ENCODE measurements at regions not wholly inside any gene's neighbourhood (a gene's known extent, or its start where the extent isn't known, plus 50 kb on each side); places are given as distances from the start of the nearest gene placed in this dataset.

DNA sequence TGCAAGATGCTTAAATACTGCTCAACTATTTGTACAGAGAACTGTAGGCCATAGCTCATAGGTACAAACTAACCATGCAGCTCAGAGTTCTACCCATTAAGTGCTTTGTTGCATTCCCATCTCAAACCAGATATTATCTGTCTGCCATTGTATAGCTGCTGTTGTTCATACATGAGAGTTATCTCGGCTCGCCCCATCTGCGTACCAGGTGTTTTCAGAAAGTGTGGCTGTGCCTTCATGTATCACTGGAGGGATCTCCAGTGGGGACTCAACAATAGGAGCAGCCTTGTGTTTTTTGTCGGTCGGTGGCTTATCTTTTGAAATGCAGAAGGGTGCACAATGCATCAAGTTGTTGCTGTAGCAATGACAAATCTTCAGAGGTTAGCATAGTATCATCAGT, 678.3 kb downstream of the RERGL start:
- H3K9me3 ChIP-seq = no peaks in the 10 kb centered on the region
- in situ Hi-C loops (cut with MboI; ENCODE audit: low pct_ligation_motif_present in 1 of 4, low pct_unique_long_range_greater_than_20kb in 1 of 4, low sequenced_read_pairs in 3 of 4) (no loop called here), intact Hi-C loops (cut with DNase I; ENCODE audit: low total_unique reads) (no loop called here)
- no peak for DNase-seq
- TF ChIP-seq EP300 (IDR thresholded peaks at IDR 0.05; ENCODE audit: low read depth) (no peak), POLR2AphosphoS5 (IDR thresholded peaks at IDR 0.05) (no peak), POLR2A (IDR thresholded peaks at IDR 0.05) (no peak), CTCF (IDR thresholded peaks at IDR 0.05) (no peak)
- no peaks in the 10 kb centered on the region for H3K36me3 ChIP-seq
- H3K27ac ChIP-seq = no peak overlapping the region
- WGBS, 2 donors (ENCODE audit: low coverage in 1 of 2) = 94 to 98% methylated on average over 3 to 5 of the region's 5 CpGs
- no peaks in the 10 kb centered on the region for H3K4me1 ChIP-seq
- no peaks in the 10 kb centered on the region for H3K27me3 ChIP-seq
- no peak overlapping the region for H3K4me3 ChIP-seq

DNA sequence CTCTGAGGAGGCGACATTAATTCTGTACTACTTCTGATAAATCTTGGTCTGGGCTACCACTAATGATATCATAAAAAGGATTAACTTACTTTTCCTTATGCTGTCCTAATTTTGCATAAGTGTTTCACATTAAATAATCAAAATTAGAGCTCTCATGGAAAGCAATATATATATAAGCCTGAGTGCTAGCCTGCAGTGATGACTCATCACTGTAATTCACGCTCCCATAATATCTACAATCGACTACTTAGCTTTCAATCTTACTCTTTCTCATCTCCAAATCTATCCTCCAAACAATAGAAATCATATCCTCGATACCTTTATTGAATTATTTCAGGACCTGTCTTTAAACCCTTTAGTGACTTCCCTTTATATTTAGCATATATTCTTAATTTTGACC, 701.3 kb downstream of the RERGL start:
- no peak for DNase-seq
- Histone ChIP-seq H3K27me3 (no peaks in the 10 kb centered on the region), H3K36me3 (no peaks in the 10 kb centered on the region), H3K4me3 (no peak overlapping the region), H3K9me3 (peaks cover 0 to 9% of the 10 kb centered on the region in 2 donors), H3K4me1 (no peaks in the 10 kb centered on the region), H3K27ac (no peak overlapping the region)
- intact Hi-C loops (cut with DNase I; ENCODE audit: low total_unique reads) (no loop called here), in situ Hi-C loops (cut with MboI; ENCODE audit: low pct_ligation_motif_present in 1 of 4, low pct_unique_long_range_greater_than_20kb in 1 of 4, low sequenced_read_pairs in 3 of 4) (no loop called here)
- TF ChIP-seq CTCF (IDR thresholded peaks at IDR 0.05) (no peak), EP300 (IDR thresholded peaks at IDR 0.05; ENCODE audit: low read depth) (no peak), POLR2A (IDR thresholded peaks at IDR 0.05) (no peak), POLR2AphosphoS5 (IDR thresholded peaks at IDR 0.05) (no peak)
- 80 to 88% methylated on average over 4 of the region's 4 CpGs for WGBS, 2 donors (ENCODE audit: low coverage in 1 of 2)

DNA sequence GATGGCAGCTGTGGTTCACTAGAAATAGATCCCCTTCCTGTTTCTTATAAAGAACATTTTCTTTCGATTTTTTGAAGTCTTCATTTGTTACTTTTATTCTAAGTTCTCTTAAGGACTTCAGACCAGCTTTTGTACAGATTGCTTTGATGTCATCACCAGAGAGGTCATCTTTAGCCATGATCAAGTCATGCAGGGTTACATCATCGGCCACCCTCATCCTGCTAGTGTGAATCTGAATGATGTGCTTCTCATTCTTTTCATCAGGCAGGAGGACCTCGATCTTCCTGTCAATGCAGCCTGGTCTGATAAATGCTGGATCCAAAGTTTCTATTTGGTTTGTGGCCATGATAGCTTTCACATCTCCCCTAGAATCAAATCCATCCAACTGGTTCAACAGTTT, 706.7 kb downstream of the RERGL start:
- H3K4me3 ChIP-seq = no peak overlapping the region
- WGBS, 2 donors (ENCODE audit: low coverage in 1 of 2) = 54 to 75% methylated on average over 3 of the region's 3 CpGs
- peaks cover 0 to 9% of the 10 kb centered on the region in 2 donors for H3K9me3 ChIP-seq
- TF ChIP-seq CTCF (IDR thresholded peaks at IDR 0.05) = no peak
- no peak for TF ChIP-seq POLR2AphosphoS5 (IDR thresholded peaks at IDR 0.05)
- no peak for TF ChIP-seq POLR2A (IDR thresholded peaks at IDR 0.05)
- no peak for TF ChIP-seq EP300 (IDR thresholded peaks at IDR 0.05; ENCODE audit: low read depth)
- no peaks in the 10 kb centered on the region for H3K4me1 ChIP-seq
- H3K27ac ChIP-seq = no peak overlapping the region
- intact Hi-C loops (cut with DNase I; ENCODE audit: low total_unique reads) = no loop called here
- H3K27me3 ChIP-seq = no peaks in the 10 kb centered on the region
- DNase-seq = no peak
- in situ Hi-C loops (cut with MboI; ENCODE audit: low pct_ligation_motif_present in 1 of 4, low pct_unique_long_range_greater_than_20kb in 1 of 4, low sequenced_read_pairs in 3 of 4) = no loop called here
- H3K36me3 ChIP-seq = no peaks in the 10 kb centered on the region

DNA sequence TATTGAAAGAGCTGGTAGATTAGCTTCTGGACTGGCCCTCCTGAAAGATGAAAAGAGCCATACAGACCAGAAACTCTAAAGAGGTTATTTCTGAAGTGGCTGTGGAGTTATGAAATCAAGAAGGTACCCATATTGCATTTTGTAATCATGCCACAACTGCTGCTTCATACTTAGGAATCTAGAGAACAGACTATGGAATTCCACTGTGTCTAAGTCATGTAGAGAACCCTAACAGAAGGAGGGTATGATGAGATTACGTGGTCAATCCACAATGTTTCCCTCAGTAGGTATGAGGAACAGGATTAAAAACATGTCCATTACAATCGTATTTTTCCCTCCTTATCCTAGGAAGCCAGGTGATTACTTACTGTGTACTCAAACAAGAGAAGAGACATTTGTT, 708.8 kb downstream of the RERGL start:
- Histone ChIP-seq H3K27ac (no peak overlapping the region), H3K9me3 (peaks cover 0 to 5% of the 10 kb centered on the region in 2 donors), H3K4me1 (no peaks in the 10 kb centered on the region), H3K4me3 (no peak overlapping the region), H3K36me3 (no peaks in the 10 kb centered on the region), H3K27me3 (no peaks in the 10 kb centered on the region)
- in situ Hi-C loops (cut with MboI; ENCODE audit: low pct_ligation_motif_present in 1 of 4, low pct_unique_long_range_greater_than_20kb in 1 of 4, low sequenced_read_pairs in 3 of 4) = no loop called here
- intact Hi-C loops (cut with DNase I; ENCODE audit: low total_unique reads) = no loop called here
- TF ChIP-seq EP300 (IDR thresholded peaks at IDR 0.05; ENCODE audit: low read depth) (no peak), POLR2AphosphoS5 (IDR thresholded peaks at IDR 0.05) (no peak), CTCF (IDR thresholded peaks at IDR 0.05) (no peak), POLR2A (IDR thresholded peaks at IDR 0.05) (no peak)
- WGBS, 2 donors (ENCODE audit: low coverage in 1 of 2) = 33 to 50% methylated on average over 1 to 2 of the region's 2 CpGs
- DNase-seq = no peak

Measured in transverse colon (tissue), 4 donors.